ENCODE measurements at regions not wholly inside any gene's neighbourhood (a gene's known extent, or its start where the extent isn't known, plus 50 kb on each side); places are given as distances from the start of the nearest gene placed in this dataset.

GRCh38 chr10:30542895-30543288 lies 86.7 kb downstream of the LYZL2 start:
- Histone ChIP-seq H3K36me3 (ENCODE audit: insufficient read depth) (no peaks in the 10 kb centered on the region), H3K4me1 (ENCODE audit: insufficient read depth) (peaks cover 6% of the 10 kb centered on the region; the same call in 1 of the 2 replicates), H3K27me3 (ENCODE audit: insufficient read depth) (no peaks in the 10 kb centered on the region), H2AFZ (no peak overlapping the region), H3K4me3 (no peak overlapping the region), H4K20me1 (replicated peaks; ENCODE audit: insufficient read depth) (no peaks in the 10 kb centered on the region), H3K4me2 (no peak overlapping the region), H3K27ac (ENCODE audit: low read depth) (no peak overlapping the region), H3K79me2 (replicated peaks; ENCODE audit: insufficient read depth) (no peaks in the 10 kb centered on the region), H3K9me2 (ENCODE audit: insufficient read depth) (no peaks in the 10 kb centered on the region; the same call in 1 of the 2 replicates), H3F3A (replicated peaks; ENCODE audit: low read depth) (no peaks in the 10 kb centered on the region)
- Mint-ChIP-seq H3K4me3 (no peak overlapping the region), H3K36me3 (ENCODE audit: low read depth) (no peaks in the 10 kb centered on the region), H3K9me3 (0 out of 3 replicates have a peak, but pooled peaks cover 5% of the 10 kb centered on the region), H3K27me3 (ENCODE audit: insufficient read depth, low read depth, poor library complexity) (peaks cover 2% of the 10 kb centered on the region), H3K27ac (no peak overlapping the region), H3K4me1 (peaks cover 24% of the 10 kb centered on the region)
- TF ChIP-seq CTCF (conservative IDR thresholded peaks at IDR 0.05; ENCODE audit: low read depth in 2 of 2) (no peak), ZNF114 (CRISPR knock-in tag; IDR thresholded peaks at IDR 0.05) (no peak), ZNF462 (CRISPR knock-in tag; IDR thresholded peaks at IDR 0.05) (no peak), EZH2 (IDR thresholded peaks at IDR 0.05; ENCODE audit: low read depth, unreplicated experiment) (no peak), NANOG (IDR thresholded peaks at IDR 0.05; ENCODE audit: borderline replicate concordance) (no peak), ZNF331 (CRISPR knock-in tag; IDR thresholded peaks at IDR 0.05; ENCODE audit: low read depth) (no peak), EZH2phosphoT487 (IDR thresholded peaks at IDR 0.05; ENCODE audit: unreplicated experiment) (no peak), REST (IDR thresholded peaks at IDR 0.05; ENCODE audit: unreplicated experiment) (no peak), CREB1 (CRISPR knock-in tag; IDR thresholded peaks at IDR 0.05; ENCODE audit: low read depth) (no peak), ETS1 (IDR thresholded peaks at IDR 0.05) (no peak), STAT1 (IDR thresholded peaks at IDR 0.05; ENCODE audit: unreplicated experiment) (no peak), JUNB (IDR thresholded peaks at IDR 0.05; ENCODE audit: unreplicated experiment) (no peak), POLR2AphosphoS5 (IDR thresholded peaks at IDR 0.05; ENCODE audit: low read depth) (no peak)
- ATAC-seq (no peak), DNase-seq (ENCODE audit: low spot score) (no peak)
